Activated naive CD4-positive, alpha-beta T cell treated with anti-CD3 and anti-CD28 coated beads, Interleukin-2, amount 10 ng/mL, durations not matched to agents 7 days and 5 days (primary cell): ENCODE measurements at regions not wholly inside any gene's neighbourhood (a gene's known extent, or its start where the extent isn't known, plus 50 kb on each side); places are given as distances from the start of the nearest gene placed in this dataset.
"Not testable (repeated sequence)": the region's sequence is repeated elsewhere in the genome, so short reads cannot be mapped to it uniquely, and the experiment has no call there.

ENCODE experiments used
- CTCF ChIA-PET: fragments of 350-600 bp; sonication (Branson Sonifier 250); formaldehyde crosslinking; loops from one replicate; lab custom pipeline; 2021; ENCODE audit warnings: antibody characterized with exemption; lab: Charles Lee
- DNase-seq: peaks from one replicate; pipeline ENCODE4 v3.0.0-alpha.2; 2020
- H3K27ac Mint-ChIP-seq: one replicate; pipeline ENCODE4 v1.8.0; 2021; ENCODE audit warnings: mild to moderate bottlenecking, moderate library complexity, mixed read lengths
- H3K27me3 Mint-ChIP-seq: one replicate; pipeline ENCODE4 v1.8.0; 2021; ENCODE audit warnings: mild to moderate bottlenecking, mixed read lengths
- H3K36me3 Mint-ChIP-seq: one replicate; pipeline ENCODE4 v1.8.0; 2021; ENCODE audit warnings: mixed read lengths
- H3K4me1 Mint-ChIP-seq: one replicate; pipeline ENCODE4 v1.8.0; 2021; ENCODE audit warnings: mixed read lengths
- H3K4me3 Mint-ChIP-seq: one replicate; pipeline ENCODE4 v1.8.0; 2021; ENCODE audit warnings: mild to moderate bottlenecking, moderate library complexity, mixed read lengths
- H3K9me3 Mint-ChIP-seq: one replicate; pipeline ENCODE4 v1.8.0; 2021; ENCODE audit warnings: mixed read lengths

DNA sequence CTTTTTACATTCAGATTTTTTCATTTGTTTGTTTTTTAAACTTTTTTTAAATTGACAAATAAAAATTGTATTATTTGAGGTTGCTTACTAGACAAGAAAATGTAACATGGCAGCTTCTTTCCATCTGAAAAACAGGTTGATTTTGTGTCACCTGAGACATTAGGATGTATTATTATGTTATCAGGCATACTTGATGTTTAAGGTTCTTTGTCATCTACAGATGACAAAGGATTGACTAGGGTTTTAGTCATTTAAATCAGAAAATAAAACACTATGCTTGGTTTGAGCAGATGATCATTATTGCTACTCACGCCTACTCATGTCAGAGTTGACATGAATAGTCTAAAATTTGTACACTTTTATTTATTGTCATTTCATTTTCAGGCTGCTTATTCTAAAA is 1494.5 kb downstream of the SLITRK5 start:
- CTCF ChIA-PET, result no interaction called here
- Mint-ChIP-seq H3K4me3 (no peak overlapping the region), H3K4me1 (no peaks in the 10 kb centered on the region), H3K36me3 (no peaks in the 10 kb centered on the region), H3K27me3 (no peaks in the 10 kb centered on the region), H3K27ac (no peak overlapping the region), H3K9me3 (peaks cover 7% of the 10 kb centered on the region)
- no peak for DNase-seq

DNA sequence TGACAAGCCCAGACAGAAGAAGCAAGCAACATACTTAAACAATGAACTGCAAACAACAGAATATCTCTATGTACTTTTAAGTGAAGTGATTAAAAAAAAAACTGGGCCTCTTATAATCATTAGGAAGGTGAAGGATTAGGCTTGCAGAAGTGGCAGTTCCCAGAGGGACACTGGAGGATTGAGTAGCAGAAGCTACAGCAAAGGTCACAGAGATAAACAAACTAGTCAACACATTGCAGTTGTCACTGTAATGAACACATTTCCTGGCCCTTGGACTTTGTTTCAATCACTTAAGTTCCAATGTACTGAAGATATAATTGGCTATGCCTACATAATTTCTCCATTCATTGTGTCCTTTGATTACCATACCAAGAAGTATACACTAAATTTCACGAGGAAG is 1498.8 kb downstream of the SLITRK5 start:
- Mint-ChIP-seq H3K27ac (no peak overlapping the region), H3K36me3 (no peaks in the 10 kb centered on the region), H3K4me1 (no peaks in the 10 kb centered on the region), H3K27me3 (no peaks in the 10 kb centered on the region), H3K9me3 (peaks cover 3% of the 10 kb centered on the region), H3K4me3 (no peak overlapping the region)
- CTCF ChIA-PET, result no interaction called here
- no peak for DNase-seq

DNA sequence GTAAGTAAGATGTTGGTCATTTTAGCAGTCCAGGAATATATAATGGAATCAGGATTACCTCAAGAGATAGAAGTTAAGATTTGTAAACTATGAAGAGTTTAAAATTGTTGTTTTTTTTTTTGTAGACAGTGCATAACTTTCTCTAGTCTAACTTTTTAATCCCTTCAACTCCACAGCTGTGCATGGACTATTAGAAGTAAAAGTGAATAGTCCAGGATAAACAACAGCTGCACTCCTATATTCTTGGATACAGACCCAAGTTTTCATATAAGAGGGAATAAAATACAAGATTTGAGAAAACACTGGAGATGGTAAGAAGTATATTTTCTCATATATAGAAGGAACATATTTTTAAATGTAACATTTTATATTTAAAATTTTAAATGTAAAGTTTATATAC is 1509.9 kb downstream of the SLITRK5 start:
- Mint-ChIP-seq H3K4me1 (no peaks in the 10 kb centered on the region), H3K4me3 (no peak overlapping the region), H3K36me3 (no peaks in the 10 kb centered on the region), H3K9me3 (peaks cover 11% of the 10 kb centered on the region), H3K27ac (no peak overlapping the region), H3K27me3 (no peaks in the 10 kb centered on the region)
- CTCF ChIA-PET, result no interaction called here
- no peak for DNase-seq

- no peaks in the 10 kb centered on the region for H3K36me3 Mint-ChIP-seq
- H3K9me3 Mint-ChIP-seq, result peaks cover 12% of the 10 kb centered on the region
- CTCF ChIA-PET, result no interaction called here
- no peak overlapping the region for H3K4me3 Mint-ChIP-seq
- no peak overlapping the region for H3K27ac Mint-ChIP-seq
- H3K4me1 Mint-ChIP-seq, result no peaks in the 10 kb centered on the region
- H3K27me3 Mint-ChIP-seq, result no peaks in the 10 kb centered on the region
- DNase-seq, result no peak
Measured at GRCh38 chr13:89199138-89199537, 1528.0 kb downstream of the SLITRK5 start.

DNA sequence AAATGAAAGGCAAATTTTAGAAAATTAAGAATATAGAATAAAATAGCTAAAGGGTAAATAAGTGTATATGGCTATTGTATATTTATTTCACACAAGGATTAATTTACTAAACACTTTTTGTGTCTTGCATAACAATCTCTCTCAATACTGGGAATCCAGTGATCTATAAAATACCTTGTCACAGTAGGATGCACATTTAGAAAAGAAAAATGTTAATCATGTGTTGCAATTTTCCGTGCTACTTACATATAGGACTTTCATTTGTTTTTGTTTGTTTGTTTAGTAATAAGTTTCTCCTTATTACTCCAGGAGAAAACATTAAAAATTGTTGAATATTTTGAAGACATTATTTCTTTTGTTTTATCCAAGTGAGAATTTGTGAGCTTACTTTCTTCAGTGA is 1533.3 kb downstream of the SLITRK5 start:
- CTCF ChIA-PET, result no interaction called here
- no peaks in the 10 kb centered on the region for H3K36me3 Mint-ChIP-seq
- H3K4me3 Mint-ChIP-seq, result no peak overlapping the region
- peaks cover 2% of the 10 kb centered on the region for H3K9me3 Mint-ChIP-seq
- H3K27ac Mint-ChIP-seq, result no peak overlapping the region
- no peaks in the 10 kb centered on the region for H3K4me1 Mint-ChIP-seq
- DNase-seq, result no peak
- no peaks in the 10 kb centered on the region for H3K27me3 Mint-ChIP-seq

GRCh38 chr13:89205856-89206520 is 1534.8 kb downstream of the SLITRK5 start:
- H3K4me3 Mint-ChIP-seq, result no peak overlapping the region
- no peaks in the 10 kb centered on the region for H3K27me3 Mint-ChIP-seq
- H3K4me1 Mint-ChIP-seq, result no peaks in the 10 kb centered on the region
- no peak for DNase-seq
- peaks cover 2% of the 10 kb centered on the region for H3K9me3 Mint-ChIP-seq
- CTCF ChIA-PET, result no interaction called here
- no peak overlapping the region for H3K27ac Mint-ChIP-seq
- no peaks in the 10 kb centered on the region for H3K36me3 Mint-ChIP-seq

DNA sequence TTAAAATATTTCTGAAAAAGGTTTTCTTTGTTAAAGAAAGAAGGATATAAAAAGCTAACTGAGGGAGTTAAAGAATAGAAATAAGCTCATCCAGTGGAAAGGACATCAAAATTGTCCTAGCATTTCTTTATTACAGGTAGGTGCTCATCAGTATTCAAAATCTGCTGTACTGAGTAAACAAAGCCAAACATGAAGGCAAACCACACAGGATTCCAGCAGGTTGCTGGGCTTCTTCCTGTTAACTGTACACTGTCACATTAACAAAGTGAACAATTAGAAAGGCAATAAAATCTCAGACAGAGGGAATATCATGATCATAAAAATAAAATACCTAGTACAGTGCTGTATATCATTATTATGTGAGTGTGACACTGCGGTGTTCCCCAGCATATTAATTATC is 1541.0 kb downstream of the SLITRK5 start:
- H3K4me3 Mint-ChIP-seq, result no peak overlapping the region
- H3K9me3 Mint-ChIP-seq, result peaks cover 11% of the 10 kb centered on the region
- H3K27ac Mint-ChIP-seq, result no peak overlapping the region
- no peaks in the 10 kb centered on the region for H3K4me1 Mint-ChIP-seq
- no peaks in the 10 kb centered on the region for H3K36me3 Mint-ChIP-seq
- no peak for DNase-seq
- H3K27me3 Mint-ChIP-seq, result no peaks in the 10 kb centered on the region
- CTCF ChIA-PET, result no interaction called here

DNA sequence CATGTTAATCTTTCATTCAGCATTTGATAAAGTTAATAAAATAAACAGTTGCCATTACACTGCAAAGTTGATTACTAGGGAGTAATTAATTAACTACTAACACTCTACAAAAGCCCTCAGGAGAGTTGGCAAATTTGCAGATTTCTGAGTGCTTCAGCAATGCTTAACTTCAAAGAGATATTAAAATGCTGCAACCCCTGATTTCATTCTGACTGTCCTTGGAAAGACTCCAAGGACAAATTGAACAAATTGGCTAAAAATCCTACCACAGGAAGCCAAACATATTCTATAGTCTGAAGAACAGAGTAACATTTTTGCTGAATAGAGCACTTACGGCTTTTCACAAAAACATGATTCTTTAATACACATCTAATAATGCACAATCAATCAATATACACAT is 1543.0 kb downstream of the SLITRK5 start:
- Mint-ChIP-seq H3K36me3 (no peaks in the 10 kb centered on the region), H3K4me1 (no peaks in the 10 kb centered on the region), H3K27me3 (no peaks in the 10 kb centered on the region), H3K27ac (no peak overlapping the region), H3K4me3 (no peak overlapping the region), H3K9me3 (peaks cover 12% of the 10 kb centered on the region)
- CTCF ChIA-PET, result no interaction called here
- DNase-seq, result no peak

DNA sequence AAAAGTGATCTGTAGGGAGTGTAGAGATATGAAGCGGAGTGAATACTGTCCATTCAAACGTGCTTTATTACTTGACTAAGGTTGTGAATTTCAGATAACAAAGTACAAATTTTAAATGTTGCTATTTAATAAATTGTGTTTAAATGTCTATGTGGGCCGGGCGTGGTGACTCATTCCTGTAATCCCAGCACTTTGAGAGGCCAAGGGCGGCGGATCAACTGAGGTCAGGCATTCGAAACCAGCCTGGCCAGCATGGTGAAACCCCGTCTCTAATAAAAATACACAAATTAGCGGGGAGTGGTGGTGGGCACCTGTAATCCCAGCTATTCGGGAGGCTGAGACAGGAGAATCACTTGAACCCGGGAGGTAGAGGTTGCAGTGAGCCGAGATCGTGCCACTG is 1544.1 kb downstream of the SLITRK5 start:
- H3K27me3 Mint-ChIP-seq, H3K4me3 Mint-ChIP-seq, DNase-seq, H3K36me3 Mint-ChIP-seq, CTCF ChIA-PET, H3K27ac Mint-ChIP-seq, H3K4me1 Mint-ChIP-seq: not testable (repeated sequence)
- H3K9me3 Mint-ChIP-seq, result peaks cover 12% of the 10 kb centered on the region

DNA sequence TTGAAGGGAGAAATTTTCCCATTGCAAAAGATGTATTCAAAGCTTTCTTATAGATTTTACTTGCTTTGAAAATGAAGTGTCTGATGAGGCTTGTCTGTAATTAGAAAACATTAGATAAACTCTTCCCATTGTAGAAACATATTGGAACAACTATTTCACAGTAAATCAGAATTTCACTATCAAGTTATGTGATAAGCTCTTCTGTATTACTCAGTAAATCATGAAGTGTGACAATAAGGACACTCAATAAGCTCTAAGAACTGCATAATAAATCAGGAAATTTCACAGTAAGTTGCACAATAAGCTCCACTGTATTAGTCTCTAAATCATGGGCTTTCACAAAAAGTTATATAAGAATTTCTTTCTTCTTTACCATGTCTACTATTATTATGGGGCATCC is 1546.6 kb downstream of the SLITRK5 start:
- H3K27ac Mint-ChIP-seq, result no peak overlapping the region
- H3K4me1 Mint-ChIP-seq, result no peaks in the 10 kb centered on the region
- DNase-seq, result no peak
- H3K27me3 Mint-ChIP-seq, result no peaks in the 10 kb centered on the region
- H3K4me3 Mint-ChIP-seq, result no peak overlapping the region
- H3K9me3 Mint-ChIP-seq, result peaks cover 18% of the 10 kb centered on the region
- CTCF ChIA-PET, result no interaction called here
- H3K36me3 Mint-ChIP-seq, result no peaks in the 10 kb centered on the region

DNA sequence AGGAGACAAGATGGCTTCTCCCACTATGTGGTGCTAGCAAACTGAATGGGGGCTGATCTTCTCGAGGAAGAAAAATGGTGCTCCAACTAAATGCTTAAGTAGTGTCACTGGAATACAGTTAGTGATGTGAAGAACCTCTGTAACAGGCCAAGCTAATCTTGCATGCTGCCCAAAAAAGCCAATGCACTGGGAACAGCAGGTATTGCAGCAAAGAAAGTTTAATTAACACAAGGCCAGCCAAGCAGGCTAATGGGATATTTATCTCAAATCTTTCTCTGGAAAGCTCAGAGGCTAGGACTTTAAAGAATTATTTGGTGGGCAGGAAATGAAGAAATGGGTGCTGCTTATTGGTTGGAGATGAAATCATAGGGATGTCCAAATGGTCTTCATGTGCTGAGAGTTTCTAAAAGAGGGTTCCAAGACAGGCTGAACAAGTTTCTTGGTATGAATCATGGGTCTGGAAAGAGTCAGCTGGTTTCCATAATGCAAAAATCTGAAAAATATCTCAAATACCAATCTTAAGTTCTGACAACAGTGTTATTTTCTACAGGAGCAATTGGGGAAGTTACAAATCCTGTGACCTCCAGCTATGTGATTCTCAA is 1550.5 kb downstream of the SLITRK5 start:
- H3K36me3 Mint-ChIP-seq, result no peaks in the 10 kb centered on the region
- no peak overlapping the region for H3K27ac Mint-ChIP-seq
- H3K27me3 Mint-ChIP-seq, result no peaks in the 10 kb centered on the region
- no peak for DNase-seq
- H3K4me3 Mint-ChIP-seq, result no peak overlapping the region
- H3K4me1 Mint-ChIP-seq, result no peaks in the 10 kb centered on the region
- CTCF ChIA-PET, result no interaction called here
- peaks cover 15% of the 10 kb centered on the region for H3K9me3 Mint-ChIP-seq

DNA sequence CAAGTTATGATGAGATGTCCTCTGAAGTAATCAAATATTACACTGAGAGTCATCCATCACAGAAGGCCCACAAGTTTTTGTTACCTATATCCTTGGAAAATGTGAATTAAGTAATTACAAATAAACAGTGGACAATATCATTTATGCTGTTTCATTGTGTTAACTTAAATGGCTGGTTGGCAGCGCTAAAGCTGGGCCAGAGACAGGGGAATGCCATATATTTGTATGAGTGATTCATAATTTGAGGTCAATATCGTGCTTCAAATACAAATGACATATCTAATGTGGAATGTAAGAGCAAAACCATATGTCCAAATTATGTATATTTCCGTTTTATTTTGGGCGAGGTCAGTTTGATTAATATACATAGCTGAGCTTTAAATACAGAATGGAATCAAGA is 1556.2 kb downstream of the SLITRK5 start:
- H3K27ac Mint-ChIP-seq, result no peak overlapping the region
- DNase-seq, result no peak
- H3K4me1 Mint-ChIP-seq, result no peaks in the 10 kb centered on the region
- peaks cover 9% of the 10 kb centered on the region for H3K9me3 Mint-ChIP-seq
- no peaks in the 10 kb centered on the region for H3K27me3 Mint-ChIP-seq
- H3K36me3 Mint-ChIP-seq, result no peaks in the 10 kb centered on the region
- no peak overlapping the region for H3K4me3 Mint-ChIP-seq
- CTCF ChIA-PET, result no interaction called here

- DNase-seq, result no peak
- H3K36me3 Mint-ChIP-seq, result no peaks in the 10 kb centered on the region
- CTCF ChIA-PET, result interaction anchor here (0.7 kb wide), 1 partner anchor 19 kb away, joined by 3 read pairs; no protein-coding TSS in a partner anchor
- H3K9me3 Mint-ChIP-seq, result peaks cover 8% of the 10 kb centered on the region
- no peaks in the 10 kb centered on the region for H3K4me1 Mint-ChIP-seq
- H3K4me3 Mint-ChIP-seq, result no peak overlapping the region
- H3K27me3 Mint-ChIP-seq, result no peaks in the 10 kb centered on the region
- H3K27ac Mint-ChIP-seq, result no peak overlapping the region
Measured at GRCh38 chr13:89238496-89238895, 1567.3 kb downstream of the SLITRK5 start.

GRCh38 chr13:89239361-89240127 is 1568.4 kb downstream of the SLITRK5 start:
- DNase-seq, result no peak
- CTCF ChIA-PET, result no interaction called here
- no peaks in the 10 kb centered on the region for H3K4me1 Mint-ChIP-seq
- H3K9me3 Mint-ChIP-seq, result peaks cover 8% of the 10 kb centered on the region
- no peak overlapping the region for H3K4me3 Mint-ChIP-seq
- no peak overlapping the region for H3K27ac Mint-ChIP-seq
- H3K36me3 Mint-ChIP-seq, result no peaks in the 10 kb centered on the region
- H3K27me3 Mint-ChIP-seq, result no peaks in the 10 kb centered on the region

DNA sequence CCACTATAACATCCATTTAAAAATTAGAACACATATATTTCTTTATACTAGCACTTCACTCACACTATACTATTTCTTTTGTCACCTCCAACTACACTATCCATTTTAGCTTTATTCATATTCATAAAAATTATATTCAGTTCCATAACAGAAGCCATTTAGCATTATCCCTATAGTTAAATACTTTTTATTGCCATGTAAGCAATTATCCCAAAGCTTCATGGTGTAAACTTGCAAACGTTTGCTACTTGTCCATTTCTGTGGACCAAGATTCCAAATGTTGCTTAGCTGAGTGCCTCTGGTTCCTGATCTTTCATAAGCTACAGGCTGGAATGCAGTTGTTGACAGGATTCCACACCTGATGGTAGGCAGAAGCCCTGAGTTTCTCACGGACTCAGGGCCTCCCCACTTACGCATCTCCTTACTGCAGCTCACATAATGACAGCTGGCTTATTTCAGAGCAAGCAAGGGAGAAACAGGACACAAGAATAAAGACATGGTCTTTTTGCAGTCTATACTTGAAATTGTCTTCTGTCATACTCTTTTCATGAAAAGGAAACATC is 1584.8 kb downstream of the SLITRK5 start:
- H3K27ac Mint-ChIP-seq, result no peak overlapping the region
- no peak for DNase-seq
- H3K36me3 Mint-ChIP-seq, result no peaks in the 10 kb centered on the region
- peaks cover 10% of the 10 kb centered on the region for H3K9me3 Mint-ChIP-seq
- no peaks in the 10 kb centered on the region for H3K27me3 Mint-ChIP-seq
- no peak overlapping the region for H3K4me3 Mint-ChIP-seq
- H3K4me1 Mint-ChIP-seq, result no peaks in the 10 kb centered on the region
- CTCF ChIA-PET, result no interaction called here
